ENCODE measurements at regions not wholly inside any gene's neighbourhood (a gene's known extent, or its start where the extent isn't known, plus 50 kb on each side); places are given as distances from the start of the nearest gene placed in this dataset.

- Histone ChIP-seq H3K27me3 (ENCODE audit: control insufficient read depth, insufficient read depth, low read length) (peaks cover 22% of the 10 kb centered on the region), H3K4me3 (ENCODE audit: insufficient read depth, low read depth, low read length) (no peak overlapping the region), H3K23ac (ENCODE audit: low read depth, low read length) (no peak overlapping the region), H4K20me1 (ENCODE audit: insufficient read depth, low read length) (no peaks in the 10 kb centered on the region), H3K4ac (ENCODE audit: low read depth, low read length) (no peak overlapping the region), H4K8ac (ENCODE audit: low read depth in 2 of 2, low read length in 2 of 2) (no peak overlapping the region), H3K56ac (ENCODE audit: extremely low read depth, insufficient read depth, low read length) (no peak overlapping the region), H3K9me3 (ENCODE audit: control insufficient read depth, insufficient read depth, low read length) (no peaks in the 10 kb centered on the region; the same call in 1 of the 2 replicates), H3K4me1 (ENCODE audit: control insufficient read depth, insufficient read depth, low read length) (peaks cover 2% of the 10 kb centered on the region; the same call in 1 of the 2 replicates), H3K27ac (ENCODE audit: insufficient read depth, low read length) (no peak overlapping the region), H3K9ac (ENCODE audit: low read depth, low read length) (no peak overlapping the region), H3K14ac (replicated peaks; ENCODE audit: low read depth, low read length) (no peak overlapping the region), H3K79me1 (ENCODE audit: low read depth in 1 of 2, low read length in 2 of 2) (no peaks in the 10 kb centered on the region), H3K9me1 (ENCODE audit: insufficient read depth, low read length) (no peaks in the 10 kb centered on the region), H3K18ac (ENCODE audit: low read depth, low read length) (no peak overlapping the region), H2BK15ac (ENCODE audit: low read depth, low read length) (no peak overlapping the region), H2BK120ac (ENCODE audit: low read depth, low read length) (no peak overlapping the region), H2AK9ac (replicated peaks; ENCODE audit: low read depth, low read length, poor library complexity) (no peak overlapping the region), H2AFZ (replicated peaks; ENCODE audit: low read length, poor library complexity) (no peak overlapping the region), H4K5ac (ENCODE audit: low read depth, low read length) (no peak overlapping the region), H3K4me2 (ENCODE audit: low read depth, low read length) (no peak overlapping the region), H4K91ac (ENCODE audit: insufficient read depth, low read depth, low read length) (no peak overlapping the region), H2BK5ac (ENCODE audit: low read depth, low read length, poor library complexity, severe bottlenecking) (no peak overlapping the region), H2AK5ac (ENCODE audit: low read depth, low read length) (no peak overlapping the region), H2BK20ac (ENCODE audit: low read depth, low read length) (no peak overlapping the region), H3K36me3 (ENCODE audit: control insufficient read depth, insufficient read depth, low read length) (no peaks in the 10 kb centered on the region)
- no peak for DNase-seq
- ChIA-PET CTCF (interaction anchor here (1.1 kb wide), 1 partner anchor 799 kb away, joined by 4 read pairs; no protein-coding TSS in a partner anchor), POLR2A (ENCODE audit: unreplicated experiment) (interaction anchor here (0.5 kb wide), 1 partner anchor 601 kb away, joined by 3 read pairs; no protein-coding TSS in a partner anchor)
- in situ Hi-C loops (cut with MboI; ENCODE audit: low sequenced_read_pairs), result no loop called here
- TF ChIP-seq MAFK (IDR thresholded peaks at IDR 0.05; ENCODE audit: low read depth, low read length) (no peak), CEBPB (IDR thresholded peaks at IDR 0.05; ENCODE audit: low read depth, low read length) (no peak), NFE2L2 (IDR thresholded peaks at IDR 0.05; ENCODE audit: low read depth, low read length) (no peak), RCOR1 (IDR thresholded peaks at IDR 0.05; ENCODE audit: insufficient replicate concordance, low read length) (no peak), MXI1 (IDR thresholded peaks at IDR 0.05; ENCODE audit: borderline replicate concordance, low read depth, low read length) (no peak), SMC3 (IDR thresholded peaks at IDR 0.05; ENCODE audit: low read depth, low read length) (no peak), MAZ (IDR thresholded peaks at IDR 0.05; ENCODE audit: borderline replicate concordance, low read depth, low read length) (no peak), BHLHE40 (IDR thresholded peaks at IDR 0.05; ENCODE audit: low read depth, low read length) (no peak)
- ATAC-seq (ENCODE audit: low read depth), result no peak
- intact Hi-C loops (cut with micrococcal nuclease), result no loop called here
- dilution Hi-C loops (cut with HindIII; ENCODE audit: low sequenced_read_pairs, unreplicated experiment), result no loop called here
- no CpG with 5 or more reads among the region's 1 CpG for WGBS, 2 experiments (ENCODE audit: extremely low coverage in 2 of 2, insufficient read length in 1 of 2)
- BruUV-seq (replicated peaks), result no TSS peak
Measured at GRCh38 chr15:47188758-47189507, 528.4 kb upstream of the SEMA6D start.

Data from IMR-90 (cell line).